K562 (cell line): ENCODE measurements at regions not wholly inside any gene's neighbourhood (a gene's known extent, or its start where the extent isn't known, plus 50 kb on each side); places are given as distances from the start of the nearest gene placed in this dataset.

Experiments used
- CBFB ChIP-seq: sonication (generic); formaldehyde crosslinking; IDR thresholded peaks from 2 replicates; pipeline ENCODE4 v1.4.0; 2020; ENCODE audit warnings: mild to moderate bottlenecking, missing genetic modification reagents
- CTCF ChIP-seq, 3 experiments: IDR thresholded peaks in 2 of 3; conservative IDR thresholded peaks in 1 of 3; 2 replicates each; pipeline ENCODE4 v1.5.1; 2011 to 2012; ENCODE audit warnings: low read length in 3 of 3, mild to moderate bottlenecking in 3 of 3, control low read depth in 2 of 3, improper control_type of control experiment in 1 of 3, inconsistent platforms in 1 of 3, low read depth in 1 of 3, mixed read lengths in 1 of 3, moderate library complexity in 1 of 3; ENCODE audit not compliant: insufficient read depth in 2 of 3
- JUN ChIP-seq, 2 experiments: sonication (generic) in 1 of 2; formaldehyde crosslinking in 1 of 2; IDR thresholded peaks; 2 replicates each; pipeline versions ENCODE4 v1.6.1 to v1.8.0; 2012 to 2022; ENCODE audit warnings: borderline replicate concordance in 2 of 2, mild to moderate bottlenecking in 2 of 2, improper control_type of control experiment in 1 of 2, low read depth in 1 of 2, low read length in 1 of 2, missing genetic modification reagents in 1 of 2
- RCOR1 ChIP-seq, 2 experiments: IDR thresholded peaks; 2 replicates each; pipeline ENCODE4 v1.6.1; 2012; ENCODE audit warnings: low read depth in 2 of 2, low read length in 2 of 2, borderline replicate concordance in 1 of 2, improper control_type of control experiment in 1 of 2

- TF ChIP-seq RCOR1 (IDR thresholded peaks at IDR 0.05; ENCODE audit: borderline replicate concordance in 1 of 2, low read depth in 2 of 2, low read length in 2 of 2), result no peak
- TF ChIP-seq CTCF (IDR thresholded peaks at IDR 0.05 in 2 of 3, conservative IDR thresholded peaks at IDR 0.05 in 1 of 3; ENCODE audit: insufficient read depth in 2 of 3, low read depth in 1 of 3, low read length in 3 of 3), result no peak
- no peak for TF ChIP-seq CBFB (CRISPR knock-in tag)
- no peak for TF ChIP-seq JUN (IDR thresholded peaks at IDR 0.05; ENCODE audit: borderline replicate concordance, low read depth, low read length)
- no peak for TF ChIP-seq JUN (CRISPR knock-in tag; IDR thresholded peaks at IDR 0.05; ENCODE audit: borderline replicate concordance)
These were observed 101.6 kb upstream of the ARHGEF3 start for GRCh38 chr3:56903231-56903782.
